Inflammatory macrophage treated with lipopolysaccharide for 1 hour (primary cell): ENCODE measurements at regions not wholly inside any gene's neighbourhood (a gene's known extent, or its start where the extent isn't known, plus 50 kb on each side); places are given as distances from the start of the nearest gene placed in this dataset.

Source experiments
- DNase-seq, 2 donors: peaks; one replicate each; pipeline ENCODE4 v3.0.0-alpha.2; 2020 to 2022

GRCh38 chr4:38609614-38610013, 54.4 kb upstream of the KLF3 start:
- DNase-seq: no peak

- no peak for DNase-seq
Observed at GRCh38 chr4:38610521-38610920, 53.5 kb upstream of the KLF3 start.

GRCh38 chr4:38610966-38611431, 53.0 kb upstream of the KLF3 start:
- peak in 1 of 2 donors; percentile 30 for DNase-seq

GRCh38 chr4:38611676-38612075, 52.3 kb upstream of the KLF3 start:
- DNase-seq: no peak

GRCh38 chr4:38612646-38613414, 51.2 kb upstream of the KLF3 start:
- DNase-seq: no peak
